ENCODE measurements at regions not wholly inside any gene's neighbourhood (a gene's known extent, or its start where the extent isn't known, plus 50 kb on each side); places are given as distances from the start of the nearest gene placed in this dataset.

DNA sequence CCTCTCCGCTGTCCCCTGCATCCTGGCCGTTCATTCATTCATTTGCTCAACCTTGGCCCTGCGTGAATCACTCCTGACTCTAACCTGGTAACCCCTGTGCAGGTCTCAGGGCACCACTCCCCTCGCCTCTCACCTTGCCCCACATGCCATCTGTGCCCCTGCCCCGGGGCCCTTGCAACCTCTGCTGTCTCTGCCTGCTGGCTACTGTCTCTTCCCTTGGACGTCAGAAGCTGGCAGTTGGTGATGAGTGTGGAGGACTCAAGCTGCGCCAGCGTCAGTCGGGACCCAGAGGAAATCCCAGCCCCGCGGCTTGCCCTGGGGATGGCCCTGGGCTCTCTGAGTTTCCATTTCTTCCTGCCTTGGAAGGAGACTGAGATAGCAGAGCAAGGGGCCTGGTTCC is 154.9 kb downstream of the OLFM1 start:
- TF ChIP-seq, protein P1, sequence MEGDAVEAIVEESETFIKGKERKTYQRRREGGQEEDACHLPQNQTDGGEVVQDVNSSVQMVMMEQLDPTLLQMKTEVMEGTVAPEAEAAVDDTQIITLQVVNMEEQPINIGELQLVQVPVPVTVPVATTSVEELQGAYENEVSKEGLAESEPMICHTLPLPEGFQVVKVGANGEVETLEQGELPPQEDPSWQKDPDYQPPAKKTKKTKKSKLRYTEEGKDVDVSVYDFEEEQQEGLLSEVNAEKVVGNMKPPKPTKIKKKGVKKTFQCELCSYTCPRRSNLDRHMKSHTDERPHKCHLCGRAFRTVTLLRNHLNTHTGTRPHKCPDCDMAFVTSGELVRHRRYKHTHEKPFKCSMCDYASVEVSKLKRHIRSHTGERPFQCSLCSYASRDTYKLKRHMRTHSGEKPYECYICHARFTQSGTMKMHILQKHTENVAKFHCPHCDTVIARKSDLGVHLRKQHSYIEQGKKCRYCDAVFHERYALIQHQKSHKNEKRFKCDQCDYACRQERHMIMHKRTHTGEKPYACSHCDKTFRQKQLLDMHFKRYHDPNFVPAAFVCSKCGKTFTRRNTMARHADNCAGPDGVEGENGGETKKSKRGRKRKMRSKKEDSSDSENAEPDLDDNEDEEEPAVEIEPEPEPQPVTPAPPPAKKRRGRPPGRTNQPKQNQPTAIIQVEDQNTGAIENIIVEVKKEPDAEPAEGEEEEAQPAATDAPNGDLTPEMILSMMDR (conservative IDR thresholded peaks at IDR 0.05; ENCODE audit: low read length), result no peak
- no peak for TF ChIP-seq EZH2phosphoT487 (IDR thresholded peaks at IDR 0.05; ENCODE audit: borderline replicate concordance)

Measured in Loucy (cell line).